Suprapubic skin (tissue), 4 donors: ENCODE measurements at regions not wholly inside any gene's neighbourhood (a gene's known extent, or its start where the extent isn't known, plus 50 kb on each side); places are given as distances from the start of the nearest gene placed in this dataset.

ENCODE experiments used
- DNase-seq, 2 donors: peaks; one replicate each; pipeline ENCODE4 v3.0.0-alpha.2; 2019; ENCODE audit warnings: low spot score in 2 of 2
- H3K27ac ChIP-seq: fragments of 200-600 bp; sonication (generic); one replicate; pipeline ENCODE4 v1.5.1; 2019
- H3K27me3 ChIP-seq: fragments of 200-600 bp; sonication (generic); one replicate; pipeline ENCODE4 v1.5.1; 2019
- H3K36me3 ChIP-seq: fragments of 200-600 bp; sonication (generic); one replicate; pipeline ENCODE4 v1.5.1; 2019
- H3K4me1 ChIP-seq: fragments of 200-600 bp; sonication (generic); one replicate; pipeline ENCODE4 v1.5.1; 2019
- H3K4me3 ChIP-seq: fragments of 200-600 bp; sonication (generic); one replicate; pipeline ENCODE4 v1.5.1; 2019; ENCODE audit warnings: mild to moderate bottlenecking
- H3K9me3 ChIP-seq: fragments of 200-600 bp; sonication (generic); one replicate; pipeline ENCODE4 v1.5.1; 2019
- EP300 ChIP-seq: sonication (generic); formaldehyde crosslinking; IDR thresholded peaks from one replicate; pipeline ENCODE4 v1.6.1; 2017; ENCODE audit warnings: antibody characterized with exemption
- POLR2A ChIP-seq, 2 donors: fragments of 450-650 bp; IDR thresholded peaks; one replicate each; pipeline ENCODE4 v1.6.1; 2017; ENCODE audit warnings: antibody characterized with exemption in 2 of 2, mild to moderate bottlenecking in 2 of 2, moderate library complexity in 2 of 2
- POLR2AphosphoS5 ChIP-seq, 3 donors: sonication (generic); formaldehyde crosslinking; IDR thresholded peaks; one replicate each; pipeline ENCODE4 v1.6.1; 2017; ENCODE audit warnings: antibody characterized with exemption in 3 of 3
- WGBS: methylation state at CpG from one replicate; pipeline ENCODE4 v1.1.5; 2018; 5-methylcytosine and 5-hydroxymethylcytosine counted together
- TF ChIP-seq, protein P1 (sequence below), 2 donors: fragments of 200-600 bp in 1 of 2; fragments of 450-650 bp in 1 of 2; sonication (generic) in 1 of 2; IDR thresholded peaks; one replicate each; pipeline ENCODE4 v1.5.1; 2016 to 2019; ENCODE audit warnings: antibody characterized with exemption in 2 of 2, mild to moderate bottlenecking in 1 of 2, moderate library complexity in 1 of 2

DNA sequence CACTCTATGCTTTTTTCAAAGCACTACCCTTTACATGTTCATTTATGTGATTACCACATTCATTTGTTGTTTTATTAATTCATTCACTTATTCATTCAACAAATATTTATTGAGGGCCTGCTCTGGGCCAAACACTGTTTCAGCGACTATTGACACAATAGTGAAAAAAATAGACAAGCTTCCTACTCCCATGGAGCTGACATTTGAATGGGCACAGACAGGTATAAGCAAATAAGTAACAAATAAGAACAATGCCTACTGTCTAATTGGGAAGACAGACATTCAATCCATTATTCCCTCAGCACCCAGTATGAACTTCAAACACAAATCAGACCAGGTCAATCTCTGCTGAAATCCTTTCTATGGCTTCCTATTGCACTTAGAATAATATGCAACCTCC, 156.9 kb upstream of the NR3C1 start:
- 86% methylated on average over 1 of the region's 1 CpG for WGBS
- TF ChIP-seq POLR2A (IDR thresholded peaks at IDR 0.05) (no peak), POLR2AphosphoS5 (IDR thresholded peaks at IDR 0.05) (no peak), EP300 (no peak)
- TF ChIP-seq, protein P1, sequence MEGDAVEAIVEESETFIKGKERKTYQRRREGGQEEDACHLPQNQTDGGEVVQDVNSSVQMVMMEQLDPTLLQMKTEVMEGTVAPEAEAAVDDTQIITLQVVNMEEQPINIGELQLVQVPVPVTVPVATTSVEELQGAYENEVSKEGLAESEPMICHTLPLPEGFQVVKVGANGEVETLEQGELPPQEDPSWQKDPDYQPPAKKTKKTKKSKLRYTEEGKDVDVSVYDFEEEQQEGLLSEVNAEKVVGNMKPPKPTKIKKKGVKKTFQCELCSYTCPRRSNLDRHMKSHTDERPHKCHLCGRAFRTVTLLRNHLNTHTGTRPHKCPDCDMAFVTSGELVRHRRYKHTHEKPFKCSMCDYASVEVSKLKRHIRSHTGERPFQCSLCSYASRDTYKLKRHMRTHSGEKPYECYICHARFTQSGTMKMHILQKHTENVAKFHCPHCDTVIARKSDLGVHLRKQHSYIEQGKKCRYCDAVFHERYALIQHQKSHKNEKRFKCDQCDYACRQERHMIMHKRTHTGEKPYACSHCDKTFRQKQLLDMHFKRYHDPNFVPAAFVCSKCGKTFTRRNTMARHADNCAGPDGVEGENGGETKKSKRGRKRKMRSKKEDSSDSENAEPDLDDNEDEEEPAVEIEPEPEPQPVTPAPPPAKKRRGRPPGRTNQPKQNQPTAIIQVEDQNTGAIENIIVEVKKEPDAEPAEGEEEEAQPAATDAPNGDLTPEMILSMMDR (IDR thresholded peaks at IDR 0.05) = no peak
- Histone ChIP-seq H3K4me1 (no peaks in the 10 kb centered on the region), H3K36me3 (no peaks in the 10 kb centered on the region), H3K27me3 (no peaks in the 10 kb centered on the region), H3K9me3 (no peaks in the 10 kb centered on the region), H3K4me3 (no peak overlapping the region), H3K27ac (no peak overlapping the region)
- DNase-seq = no peak

DNA sequence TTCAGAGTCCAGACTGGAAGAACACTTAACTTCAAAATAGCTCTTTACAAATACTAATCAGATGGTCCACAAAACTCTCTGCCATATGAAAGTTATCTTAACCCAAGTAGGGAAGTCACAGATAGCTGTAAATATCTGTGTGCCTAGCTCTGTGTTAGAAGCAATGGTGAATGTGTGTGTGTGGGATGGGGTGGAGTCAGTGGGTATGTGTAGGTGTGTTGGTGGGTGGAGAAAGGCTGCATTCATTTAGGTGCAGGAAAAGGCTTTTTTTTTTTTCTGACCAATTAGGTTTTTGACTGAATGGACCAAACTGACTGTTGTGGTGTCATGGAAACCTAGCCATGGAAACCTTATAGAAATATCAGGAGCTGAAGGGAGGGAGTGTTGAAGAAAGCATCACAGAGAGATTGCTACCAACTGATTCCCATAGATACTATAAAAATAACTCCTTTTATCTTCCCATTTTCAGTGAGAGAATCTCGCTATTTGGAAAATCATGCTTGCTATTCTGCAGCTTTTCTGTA, 156.2 kb upstream of the NR3C1 start:
- no peaks in the 10 kb centered on the region for H3K36me3 ChIP-seq
- no peaks in the 10 kb centered on the region for H3K27me3 ChIP-seq
- no peak for DNase-seq
- H3K9me3 ChIP-seq = no peaks in the 10 kb centered on the region
- H3K4me1 ChIP-seq = no peaks in the 10 kb centered on the region
- WGBS = 93% methylated on average over 1 of the region's 1 CpG
- TF ChIP-seq EP300 (no peak), POLR2A (IDR thresholded peaks at IDR 0.05) (no peak), POLR2AphosphoS5 (IDR thresholded peaks at IDR 0.05) (no peak)
- TF ChIP-seq, protein P1 (IDR thresholded peaks at IDR 0.05) = no peak
- H3K4me3 ChIP-seq = no peak overlapping the region
- H3K27ac ChIP-seq = no peak overlapping the region

DNA sequence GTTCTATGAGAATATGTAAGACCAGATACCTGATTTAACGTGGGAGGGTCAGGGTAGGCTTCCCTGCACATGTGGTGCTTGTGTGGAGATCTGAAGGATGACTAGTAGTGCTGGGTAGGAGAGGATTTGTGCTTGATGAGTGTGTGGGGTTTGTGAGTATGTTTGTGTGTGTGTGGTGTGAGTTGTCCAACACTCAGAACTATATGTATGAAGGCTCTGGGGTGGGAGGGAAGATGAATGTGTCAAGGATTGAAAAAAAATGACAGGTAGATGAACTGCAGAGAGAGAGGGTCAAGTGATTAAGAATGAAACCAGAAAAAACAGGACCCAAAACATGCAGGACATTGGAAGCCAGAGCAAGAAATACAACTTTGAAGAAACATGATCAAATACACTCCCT, 154.6 kb upstream of the NR3C1 start:
- no peaks in the 10 kb centered on the region for H3K9me3 ChIP-seq
- TF ChIP-seq EP300 = no peak
- TF ChIP-seq, protein P1 (IDR thresholded peaks at IDR 0.05) = no peak
- TF ChIP-seq POLR2AphosphoS5 (IDR thresholded peaks at IDR 0.05) = no peak
- no peak for TF ChIP-seq POLR2A (IDR thresholded peaks at IDR 0.05)
- H3K4me1 ChIP-seq = no peaks in the 10 kb centered on the region
- H3K27me3 ChIP-seq = no peaks in the 10 kb centered on the region
- no peak overlapping the region for H3K27ac ChIP-seq
- H3K36me3 ChIP-seq = no peaks in the 10 kb centered on the region
- no peak overlapping the region for H3K4me3 ChIP-seq
- WGBS = 100% methylated on average over 1 of the region's 1 CpG
- no peak for DNase-seq

DNA sequence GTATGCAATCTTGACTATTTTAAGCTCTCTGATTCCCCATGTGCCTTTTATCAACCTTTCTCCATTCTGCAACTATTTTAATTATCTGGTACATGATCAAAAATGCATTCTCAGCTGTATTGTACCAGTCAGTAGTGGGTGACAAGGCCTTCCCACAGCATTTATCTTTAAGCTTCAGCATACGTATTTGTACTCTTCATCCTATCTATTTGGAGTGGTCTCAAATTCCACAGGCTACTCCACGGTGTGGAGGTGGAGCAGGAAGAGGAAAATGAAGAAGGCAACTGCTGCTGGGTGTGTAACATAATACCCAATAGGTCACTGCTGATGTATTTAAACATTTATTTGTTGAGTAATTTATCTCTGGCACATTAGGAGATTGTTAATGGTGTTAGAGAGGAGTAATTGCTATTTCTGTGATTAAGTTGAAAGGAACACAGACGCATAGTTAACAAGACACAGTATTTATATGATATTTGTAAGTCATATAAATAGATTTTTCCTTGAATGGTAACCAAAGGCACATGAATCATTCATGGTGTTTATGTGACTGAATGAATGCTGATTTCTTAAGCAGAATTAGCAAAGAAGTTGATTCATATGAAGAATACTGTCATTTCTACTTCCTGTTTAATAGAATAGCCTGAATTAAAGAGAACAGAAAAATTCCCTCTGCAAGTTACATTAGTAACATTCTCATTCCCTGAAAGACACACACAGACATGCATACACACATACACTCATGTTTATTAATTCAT, 153.8 kb upstream of the NR3C1 start:
- no peak for TF ChIP-seq EP300
- TF ChIP-seq POLR2AphosphoS5 (IDR thresholded peaks at IDR 0.05) = no peak
- no peak for TF ChIP-seq POLR2A (IDR thresholded peaks at IDR 0.05)
- TF ChIP-seq, protein P1 (IDR thresholded peaks at IDR 0.05) = no peak
- H3K36me3 ChIP-seq = no peaks in the 10 kb centered on the region
- DNase-seq = no peak
- H3K4me3 ChIP-seq = no peak overlapping the region
- no peaks in the 10 kb centered on the region for H3K9me3 ChIP-seq
- WGBS = 42% methylated on average over 3 of the region's 3 CpGs
- H3K27ac ChIP-seq = no peak overlapping the region
- no peaks in the 10 kb centered on the region for H3K27me3 ChIP-seq
- no peaks in the 10 kb centered on the region for H3K4me1 ChIP-seq

DNA sequence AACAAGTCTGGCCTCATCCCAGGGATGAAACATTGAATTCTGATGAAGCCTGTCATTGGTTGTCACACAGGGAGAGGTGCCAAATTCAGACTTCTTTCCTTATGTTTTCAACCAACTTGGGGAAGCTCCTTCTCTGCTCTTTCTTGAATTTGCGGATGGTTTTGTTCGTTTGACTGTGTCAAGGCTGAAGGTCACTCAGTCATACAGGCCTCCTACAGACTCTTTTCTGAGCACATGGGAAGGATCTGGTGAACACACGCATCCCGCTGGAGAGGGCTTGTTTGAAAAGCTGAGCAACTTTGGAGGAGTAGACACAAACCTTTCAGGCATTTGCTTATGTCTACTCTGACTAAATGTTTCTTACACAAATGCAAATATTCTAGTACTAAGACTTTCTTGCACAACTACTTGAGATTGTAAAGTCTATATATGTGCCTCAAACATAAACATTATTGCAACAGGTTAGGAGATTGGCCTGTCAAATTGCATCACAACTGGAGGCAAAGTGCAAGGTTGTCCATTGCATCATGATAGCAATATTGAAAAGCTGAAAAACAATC, 151.5 kb upstream of the NR3C1 start:
- H3K9me3 ChIP-seq = no peaks in the 10 kb centered on the region

More for the DNA sequence above, 151.5 kb upstream of the NR3C1 start:
- DNase-seq = no peak
- TF ChIP-seq POLR2AphosphoS5 (IDR thresholded peaks at IDR 0.05) (no peak), EP300 (no peak), POLR2A (IDR thresholded peaks at IDR 0.05) (no peak)
- TF ChIP-seq, protein P1 (IDR thresholded peaks at IDR 0.05) = no peak
- no peaks in the 10 kb centered on the region for H3K27me3 ChIP-seq
- H3K27ac ChIP-seq = no peak overlapping the region
- H3K4me1 ChIP-seq = no peaks in the 10 kb centered on the region
- WGBS = 84% methylated on average over 4 of the region's 4 CpGs
- no peaks in the 10 kb centered on the region for H3K36me3 ChIP-seq
- no peak overlapping the region for H3K4me3 ChIP-seq
